ENCODE measurements at regions not wholly inside any gene's neighbourhood (a gene's known extent, or its start where the extent isn't known, plus 50 kb on each side); places are given as distances from the start of the nearest gene placed in this dataset.

DNA sequence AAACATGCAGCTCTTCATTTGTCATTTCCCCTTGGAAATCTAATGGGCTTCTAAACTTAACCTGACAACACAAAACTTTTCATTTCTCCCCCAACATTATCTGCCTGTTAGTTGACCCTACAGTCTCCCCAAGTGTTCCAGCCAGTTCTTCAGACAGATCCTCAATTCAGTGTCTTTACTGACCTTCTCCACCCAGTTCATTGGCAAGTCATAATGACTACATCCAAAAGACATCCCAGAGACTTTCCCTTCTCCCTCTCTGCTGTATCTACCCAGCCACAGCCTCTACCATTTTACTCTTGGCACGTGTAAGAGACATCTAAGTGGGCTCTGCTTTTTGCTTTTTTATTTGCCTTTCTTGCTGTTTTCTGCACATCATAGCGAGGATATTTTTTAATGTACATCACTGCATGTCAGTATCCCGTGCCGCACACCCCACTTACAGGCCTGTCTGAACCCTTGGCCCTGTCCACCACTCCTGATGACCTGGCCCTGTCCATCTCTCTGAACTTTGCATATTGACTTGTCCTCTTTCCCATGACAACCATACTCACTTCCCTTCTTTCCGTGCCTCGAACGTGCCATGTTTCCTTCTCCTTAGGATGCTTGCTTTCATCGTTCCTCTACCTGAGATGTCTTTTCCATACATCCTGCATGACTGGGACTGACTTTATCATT lies 391.9 kb downstream of the IRS2 start:
- no peaks in the 10 kb centered on the region for H3K36me3 Mint-ChIP-seq (ENCODE audit: insufficient read depth)
- H3K27ac Mint-ChIP-seq, result no peak overlapping the region
- H3K4me1 Mint-ChIP-seq (ENCODE audit: low read depth), result no peaks in the 10 kb centered on the region
- no peak overlapping the region for H3K4me3 Mint-ChIP-seq (ENCODE audit: low read depth)
- TF ChIP-seq CTCF (IDR thresholded peaks at IDR 0.05; ENCODE audit: unreplicated experiment), result no peak
- H3K9me3 Mint-ChIP-seq (ENCODE audit: low read depth), result no peaks in the 10 kb centered on the region
- DNase-seq (ENCODE audit: low spot score, unreplicated experiment), result no peak
- H3K27me3 Mint-ChIP-seq, result no peaks in the 10 kb centered on the region

- Mint-ChIP-seq H3K4me1 (ENCODE audit: low read depth) (no peaks in the 10 kb centered on the region), H3K27ac (no peak overlapping the region), H3K9me3 (ENCODE audit: low read depth) (no peaks in the 10 kb centered on the region), H3K4me3 (ENCODE audit: low read depth) (no peak overlapping the region), H3K27me3 (no peaks in the 10 kb centered on the region), H3K36me3 (ENCODE audit: insufficient read depth) (no peaks in the 10 kb centered on the region)
- DNase-seq (ENCODE audit: low spot score, unreplicated experiment), result no peak
- TF ChIP-seq CTCF (IDR thresholded peaks at IDR 0.05; ENCODE audit: unreplicated experiment), result no peak
These were observed 393.3 kb downstream of the IRS2 start for GRCh38 chr13:109393045-109393444.

GRCh38 chr13:109390391-109390790 lies 396.0 kb downstream of the IRS2 start:
- no peaks in the 10 kb centered on the region for H3K36me3 Mint-ChIP-seq (ENCODE audit: insufficient read depth)
- no peak for TF ChIP-seq CTCF (IDR thresholded peaks at IDR 0.05; ENCODE audit: unreplicated experiment)
- no peak overlapping the region for H3K27ac Mint-ChIP-seq

GRCh38 chr13:109389892-109390345 lies 396.5 kb downstream of the IRS2 start:
- Mint-ChIP-seq H3K4me3 (ENCODE audit: low read depth) (no peak overlapping the region), H3K36me3 (ENCODE audit: insufficient read depth) (no peaks in the 10 kb centered on the region), H3K9me3 (ENCODE audit: low read depth) (no peaks in the 10 kb centered on the region), H3K4me1 (ENCODE audit: low read depth) (no peaks in the 10 kb centered on the region), H3K27ac (no peak overlapping the region), H3K27me3 (peaks cover 3% of the 10 kb centered on the region)
- no peak for DNase-seq (ENCODE audit: low spot score, unreplicated experiment)
- TF ChIP-seq CTCF (IDR thresholded peaks at IDR 0.05; ENCODE audit: unreplicated experiment), result no peak

More at GRCh38 chr13:109390391-109390790, 396.0 kb downstream of the IRS2 start:
- Mint-ChIP-seq H3K4me3 (ENCODE audit: low read depth) (no peak overlapping the region), H3K4me1 (ENCODE audit: low read depth) (no peaks in the 10 kb centered on the region), H3K9me3 (ENCODE audit: low read depth) (no peaks in the 10 kb centered on the region), H3K27me3 (peaks cover 3% of the 10 kb centered on the region)
- no peak for DNase-seq (ENCODE audit: low spot score, unreplicated experiment)

DNA sequence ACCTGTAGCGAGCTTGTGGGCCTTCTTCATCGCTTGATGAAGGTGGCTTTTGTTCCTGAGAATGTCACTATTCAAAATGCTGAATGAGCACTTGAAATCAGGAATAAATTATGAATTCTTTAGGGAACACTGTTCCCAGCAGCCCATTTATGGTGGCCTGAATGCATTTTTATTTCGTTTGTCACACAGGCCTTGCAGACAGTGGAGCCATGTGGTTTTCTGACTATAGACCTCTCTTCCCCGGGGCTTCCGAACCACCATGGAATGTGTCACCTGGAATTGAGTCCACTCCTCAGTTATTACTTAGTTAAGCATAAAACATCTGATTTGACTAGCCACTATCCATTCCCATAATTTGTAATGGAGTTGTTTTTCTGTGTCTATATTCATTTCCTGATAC lies 396.9 kb downstream of the IRS2 start:
- peaks cover 3% of the 10 kb centered on the region for H3K27me3 Mint-ChIP-seq
- H3K4me3 Mint-ChIP-seq (ENCODE audit: low read depth), result no peak overlapping the region
- no peak for DNase-seq (ENCODE audit: low spot score, unreplicated experiment)
- TF ChIP-seq CTCF (IDR thresholded peaks at IDR 0.05; ENCODE audit: unreplicated experiment), result no peak
- H3K4me1 Mint-ChIP-seq (ENCODE audit: low read depth), result no peaks in the 10 kb centered on the region
- no peaks in the 10 kb centered on the region for H3K9me3 Mint-ChIP-seq (ENCODE audit: low read depth)
- no peak overlapping the region for H3K27ac Mint-ChIP-seq
- no peaks in the 10 kb centered on the region for H3K36me3 Mint-ChIP-seq (ENCODE audit: insufficient read depth)

All from progenitor cell of endocrine pancreas (in vitro differentiated cells).